Transverse colon (tissue), 4 donors: ENCODE measurements at regions not wholly inside any gene's neighbourhood (a gene's known extent, or its start where the extent isn't known, plus 50 kb on each side); places are given as distances from the start of the nearest gene placed in this dataset.

ENCODE experiments used
- DNase-seq: peaks from one replicate; pipeline ENCODE4 v3.0.0-alpha.2; 2019
- H3K27ac ChIP-seq, 4 donors: fragments of 200-600 bp; sonication (generic); 2 replicates each; pipeline ENCODE4 v1.5.1; 2016 to 2018; ENCODE audit warnings: inconsistent platforms in 4 of 4
- H3K27me3 ChIP-seq: fragments of 200-600 bp; sonication (generic); 2 replicates; pipeline ENCODE4 v1.5.1; 2017; ENCODE audit warnings: inconsistent platforms
- H3K36me3 ChIP-seq, 4 donors: fragments of 200-600 bp; sonication (generic); 2 replicates each; pipeline ENCODE4 v1.5.1; 2017 to 2019; ENCODE audit warnings: inconsistent platforms in 4 of 4
- H3K4me1 ChIP-seq, 4 donors: fragments of 200-600 bp; sonication (generic); 2 replicates each; pipeline ENCODE4 v1.5.1; 2017 to 2020; ENCODE audit warnings: inconsistent platforms in 4 of 4
- H3K4me3 ChIP-seq, 4 donors: fragments of 200-600 bp; sonication (generic); 1 replicate in 1 of 4; 2 replicates in 3 of 4; pipeline versions ENCODE4 v1.5.1 to v1.6.1; 2017 to 2019; ENCODE audit warnings: inconsistent platforms in 4 of 4
- H3K9me3 ChIP-seq, 2 donors: fragments of 200-600 bp; sonication (generic); 2 replicates each; pipeline ENCODE4 v1.5.1; 2017 to 2019; ENCODE audit warnings: inconsistent platforms in 2 of 2
- CTCF ChIP-seq, 5 experiments: fragments of 200-600 bp in 3 of 5; fragments of 450-650 bp in 2 of 5; sonication (generic) in 3 of 5; IDR thresholded peaks; 1 replicate in 2 of 5; 2 replicates in 3 of 5; pipeline ENCODE4 v1.5.1; 2016 to 2017; ENCODE audit warnings: antibody characterized with exemption in 5 of 5, inconsistent platforms in 3 of 5, mild to moderate bottlenecking in 2 of 5, moderate library complexity in 1 of 5
- EP300 ChIP-seq: sonication (generic); formaldehyde crosslinking; IDR thresholded peaks from one replicate; pipeline ENCODE4 v1.6.1; 2017; ENCODE audit warnings: antibody characterized with exemption, low read depth
- POLR2A ChIP-seq: fragments of 450-650 bp; IDR thresholded peaks from one replicate; pipeline ENCODE4 v1.6.1; 2016; ENCODE audit warnings: antibody characterized with exemption, mild to moderate bottlenecking, moderate library complexity
- POLR2AphosphoS5 ChIP-seq, 3 donors: sonication (generic); formaldehyde crosslinking; IDR thresholded peaks; one replicate each; pipeline ENCODE4 v1.6.1; 2016; ENCODE audit warnings: antibody characterized with exemption in 3 of 3
- WGBS, 2 donors: methylation state at CpG; one replicate each; pipeline ENCODE4 v1.1.5; 2018; ENCODE audit warnings: low coverage in 1 of 2; 5-methylcytosine and 5-hydroxymethylcytosine counted together
- in situ Hi-C, 4 donors: fragments of 200-750 bp; cut with MboI; loops; one replicate each; pipeline versions ENCODE4 v1.15.0 to v1.15.1; 2017; ENCODE audit warnings: low sequenced_read_pairs in 3 of 4, low pct_ligation_motif_present in 1 of 4, low pct_unique_long_range_greater_than_20kb in 1 of 4
- intact Hi-C: fragments of 100-400 bp; cut with DNase I; formaldehyde crosslinking; loops from one replicate; pipeline ENCODE4 v1.15.1; 2023; ENCODE audit warnings: low total_unique reads

GRCh38 chrX:43239356-43239755 is 416.7 kb upstream of the MAOA start:
- H3K27me3 ChIP-seq: no peaks in the 10 kb centered on the region
- no peak for DNase-seq
- no peaks in the 10 kb centered on the region for H3K36me3 ChIP-seq
- no peaks in the 10 kb centered on the region for H3K4me1 ChIP-seq
- intact Hi-C loops: no loop called here
- 81 to 82% methylated on average over 3 to 4 of the region's 4 CpGs for WGBS, 2 donors
- H3K9me3 ChIP-seq: no peaks in the 10 kb centered on the region
- in situ Hi-C loops: no loop called here
- no peak overlapping the region for H3K4me3 ChIP-seq
- no peak overlapping the region for H3K27ac ChIP-seq
- no peak for TF ChIP-seq POLR2A
- no peak for TF ChIP-seq CTCF (IDR thresholded peaks at IDR 0.05)
- TF ChIP-seq POLR2AphosphoS5 (IDR thresholded peaks at IDR 0.05): no peak
- TF ChIP-seq EP300: no peak

- Histone ChIP-seq H3K4me1 (no peaks in the 10 kb centered on the region), H3K9me3 (no peaks in the 10 kb centered on the region), H3K27me3 (no peaks in the 10 kb centered on the region), H3K4me3 (no peak overlapping the region), H3K36me3 (no peaks in the 10 kb centered on the region), H3K27ac (no peak overlapping the region)
- DNase-seq: no peak
- intact Hi-C loops (no loop called here), in situ Hi-C loops (no loop called here)
- 83 to 92% methylated on average over 1 of the region's 1 CpG for WGBS, 2 donors
- TF ChIP-seq POLR2AphosphoS5 (IDR thresholded peaks at IDR 0.05) (no peak), EP300 (no peak), CTCF (IDR thresholded peaks at IDR 0.05) (no peak)
These were observed 400.5 kb upstream of the MAOA start for GRCh38 chrX:43255596-43255995.

GRCh38 chrX:43266487-43266886 is 389.6 kb upstream of the MAOA start:
- intact Hi-C loops: no loop called here
- Histone ChIP-seq H3K4me1 (no peaks in the 10 kb centered on the region), H3K9me3 (no peaks in the 10 kb centered on the region), H3K4me3 (no peak overlapping the region), H3K27ac (no peak overlapping the region), H3K27me3 (no peaks in the 10 kb centered on the region), H3K36me3 (no peaks in the 10 kb centered on the region)
- TF ChIP-seq EP300 (no peak), POLR2AphosphoS5 (IDR thresholded peaks at IDR 0.05) (no peak), CTCF (IDR thresholded peaks at IDR 0.05) (no peak), POLR2A (no peak)
- no peak for DNase-seq
- in situ Hi-C loops: no loop called here

GRCh38 chrX:43267652-43268051 is 388.4 kb upstream of the MAOA start:
- in situ Hi-C loops: no loop called here
- TF ChIP-seq EP300: no peak
- TF ChIP-seq POLR2A: no peak
- no peak for TF ChIP-seq CTCF (IDR thresholded peaks at IDR 0.05)
- TF ChIP-seq POLR2AphosphoS5 (IDR thresholded peaks at IDR 0.05): no peak
- Histone ChIP-seq H3K36me3 (no peaks in the 10 kb centered on the region), H3K27me3 (no peaks in the 10 kb centered on the region), H3K4me3 (no peak overlapping the region), H3K9me3 (no peaks in the 10 kb centered on the region), H3K27ac (no peak overlapping the region), H3K4me1 (no peaks in the 10 kb centered on the region)
- DNase-seq: no peak
- WGBS, 2 donors: 84% methylated on average over 5 of the region's 5 CpGs; no CpG with 5 or more reads in 1 of the 2 donors
- intact Hi-C loops: no loop called here
